GM12878 (cell line): ENCODE measurements at regions not wholly inside any gene's neighbourhood (a gene's known extent, or its start where the extent isn't known, plus 50 kb on each side); places are given as distances from the start of the nearest gene placed in this dataset.

ENCODE experiments used
- BCL3 ChIP-seq: IDR thresholded peaks from 2 replicates; pipeline ENCODE4 v1.6.1; 2011; ENCODE audit warnings: borderline replicate concordance, low read depth, mild to moderate bottlenecking, moderate library complexity, low read length; ENCODE audit not compliant: insufficient read depth, poor library complexity, severe bottlenecking
- CTCF ChIP-seq, 3 experiments: IDR thresholded peaks in 2 of 3; conservative IDR thresholded peaks in 1 of 3; 2 replicates each; pipeline ENCODE4 v1.5.1; 2011; ENCODE audit warnings: low read depth in 3 of 3, low read length in 3 of 3, mild to moderate bottlenecking in 3 of 3, control low read depth in 2 of 3, moderate library complexity in 2 of 3, inconsistent platforms in 1 of 3, mixed read lengths in 1 of 3; ENCODE audit not compliant: control insufficient read depth in 2 of 3, insufficient read depth in 1 of 3; ENCODE audit errors: extremely low read depth in 1 of 3
- EED ChIP-seq: sonication (generic); IDR thresholded peaks from 2 replicates; pipeline ENCODE4 v1.6.1; 2016; ENCODE audit warnings: antibody characterized with exemption, low read depth
- HDAC2 ChIP-seq: fragments of 200-600 bp; sonication (generic); IDR thresholded peaks from 2 replicates; pipeline ENCODE4 v1.6.1; 2017
- POLR2AphosphoS5 ChIP-seq: IDR thresholded peaks from 2 replicates; pipeline ENCODE4 v1.6.1; 2011; ENCODE audit warnings: mild to moderate bottlenecking, low read length, inconsistent platforms
- STAT3 ChIP-seq: IDR thresholded peaks from 2 replicates; pipeline ENCODE4 v1.6.1; 2011; ENCODE audit warnings: low read depth, low read length, improper control_type of control experiment
- TAF1 ChIP-seq: IDR thresholded peaks from 2 replicates; pipeline ENCODE4 v1.6.1; 2011; ENCODE audit warnings: mild to moderate bottlenecking, low read depth, low read length, borderline replicate concordance
- USF2 ChIP-seq: IDR thresholded peaks from 2 replicates; pipeline ENCODE4 v1.6.1; 2011; ENCODE audit warnings: low read depth, low read length, improper control_type of control experiment, borderline replicate concordance

GRCh38 chr10:44164251-44164956, 220.5 kb downstream of the CXCL12 start:
- no peak for TF ChIP-seq USF2
- no peak for TF ChIP-seq CTCF (IDR thresholded peaks at IDR 0.05 in 2 of 3, conservative IDR thresholded peaks at IDR 0.05 in 1 of 3; ENCODE audit: control insufficient read depth in 2 of 3, extremely low read depth in 1 of 3, insufficient read depth in 1 of 3, low read depth in 3 of 3, low read length in 3 of 3)
- TF ChIP-seq POLR2AphosphoS5 = no peak
- TF ChIP-seq STAT3 = no peak
- TF ChIP-seq TAF1 = no peak
- no peak for TF ChIP-seq EED
- TF ChIP-seq BCL3 = no peak
- TF ChIP-seq HDAC2 = no peak
